Omental fat pad (tissue), 3 donors: ENCODE measurements at regions not wholly inside any gene's neighbourhood (a gene's known extent, or its start where the extent isn't known, plus 50 kb on each side); places are given as distances from the start of the nearest gene placed in this dataset.

ENCODE experiments used
- ATAC-seq: fragments of 150-250 bp; one replicate; pipeline ENCODE4 v1.9.1; 2016; ENCODE audit warnings: mild to moderate bottlenecking, moderate library complexity; ENCODE audit not compliant: low FRiP score
- DNase-seq: peaks from one replicate; pipeline ENCODE4 v3.0.0-alpha.2; 2019; ENCODE audit warnings: low spot score
- CTCF ChIP-seq, 3 donors: fragments of 450-650 bp; IDR thresholded peaks; one replicate each; pipeline ENCODE4 v1.5.1; 2016 to 2017; ENCODE audit warnings: antibody characterized with exemption in 3 of 3, mild to moderate bottlenecking in 3 of 3, moderate library complexity in 2 of 3

GRCh38 chr6:159105716-159106115 is 60.9 kb upstream of the TAGAP start:
- TF ChIP-seq CTCF (IDR thresholded peaks at IDR 0.05) = no peak
- ATAC-seq (no peak), DNase-seq (no peak)

GRCh38 chr6:159104931-159105330 is 60.1 kb upstream of the TAGAP start:
- ATAC-seq = no peak
- DNase-seq = no peak
- no peak for TF ChIP-seq CTCF (IDR thresholded peaks at IDR 0.05)

- DNase-seq (no peak), ATAC-seq (peak; percentile 76)
- TF ChIP-seq CTCF (IDR thresholded peaks at IDR 0.05) = peak in 1 of 3 donors; percentile 29
These were observed 59.6 kb upstream of the TAGAP start for GRCh38 chr6:159104163-159104925.

- DNase-seq = no peak
- no peak for ATAC-seq
- TF ChIP-seq CTCF (IDR thresholded peaks at IDR 0.05) = no peak
These were observed 58.8 kb upstream of the TAGAP start for GRCh38 chr6:159103396-159104162.

GRCh38 chr6:159102373-159103160 is 57.8 kb upstream of the TAGAP start:
- ATAC-seq = no peak
- no peak for DNase-seq
- no peak for TF ChIP-seq CTCF (IDR thresholded peaks at IDR 0.05)

GRCh38 chr6:159101656-159102055 is 56.9 kb upstream of the TAGAP start:
- ATAC-seq (no peak), DNase-seq (no peak)
- TF ChIP-seq CTCF (IDR thresholded peaks at IDR 0.05) = no peak
